ENCODE measurements at regions not wholly inside any gene's neighbourhood (a gene's known extent, or its start where the extent isn't known, plus 50 kb on each side); places are given as distances from the start of the nearest gene placed in this dataset.

GRCh38 chr4:156413239-156414135 is 459.8 kb upstream of the CTSO start:
- TF ChIP-seq CEBPB (IDR thresholded peaks at IDR 0.05; ENCODE audit: low read depth, low read length) (no peak), FOS (IDR thresholded peaks at IDR 0.05; ENCODE audit: low read depth, low read length) (no peak)
- H3K9ac ChIP-seq (ENCODE audit: low read depth, low read length) = no peak overlapping the region
- ChIA-PET POLR2A (ENCODE audit: unreplicated experiment) (no interaction called here), CTCF (no interaction called here)
- H2BK15ac ChIP-seq (ENCODE audit: low read depth, low read length) = no peak overlapping the region
- no peak overlapping the region for H4K91ac ChIP-seq (ENCODE audit: insufficient read depth, low read depth, low read length)
- no peak overlapping the region for H2BK5ac ChIP-seq (ENCODE audit: low read depth, low read length, poor library complexity, severe bottlenecking)
- no peak overlapping the region; the same call in 1 of the 2 replicates for H3K14ac ChIP-seq (replicated peaks; ENCODE audit: low read depth, low read length)
- H2AK9ac ChIP-seq (replicated peaks; ENCODE audit: low read depth, low read length, poor library complexity) = no peak overlapping the region
- no peaks in the 10 kb centered on the region for H4K20me1 ChIP-seq (ENCODE audit: insufficient read depth, low read length)
- DNase-seq (no peak), ATAC-seq (ENCODE audit: low read depth) (no peak)
- no peak overlapping the region for H3K4ac ChIP-seq (ENCODE audit: low read depth, low read length)
- H3K4me3 ChIP-seq (ENCODE audit: insufficient read depth, low read depth, low read length) = no peak overlapping the region
- H4K8ac ChIP-seq (ENCODE audit: low read depth in 2 of 2, low read length in 2 of 2) = no peak overlapping the region; a peak in 1 of 4 replicates
- no peak overlapping the region for H2AFZ ChIP-seq (replicated peaks; ENCODE audit: low read length, poor library complexity)
- no peaks in the 10 kb centered on the region for H3K79me1 ChIP-seq (ENCODE audit: low read depth in 1 of 2, low read length in 2 of 2)
- no peak overlapping the region for H2BK120ac ChIP-seq (ENCODE audit: low read depth, low read length)
- no peak overlapping the region for H3K56ac ChIP-seq (ENCODE audit: extremely low read depth, insufficient read depth, low read length)
- H3K9me3 ChIP-seq (ENCODE audit: control insufficient read depth, insufficient read depth, low read length) = peaks cover 2% of the 10 kb centered on the region; the same call in 1 of the 2 replicates
- H3K4me1 ChIP-seq (ENCODE audit: control insufficient read depth, insufficient read depth, low read length) = no peaks in the 10 kb centered on the region
- no peak overlapping the region for H3K27ac ChIP-seq (ENCODE audit: insufficient read depth, low read length)
- H3K23ac ChIP-seq (ENCODE audit: low read depth, low read length) = no peak overlapping the region
- H2BK20ac ChIP-seq (ENCODE audit: low read depth, low read length) = no peak overlapping the region
- H3K27me3 ChIP-seq (ENCODE audit: control insufficient read depth, insufficient read depth, low read length) = no peaks in the 10 kb centered on the region
- no peak overlapping the region; the same call in 1 of the 2 replicates for H3K18ac ChIP-seq (ENCODE audit: low read depth, low read length)
- no peak overlapping the region for H2AK5ac ChIP-seq (ENCODE audit: low read depth, low read length)
- no peaks in the 10 kb centered on the region for H3K36me3 ChIP-seq (ENCODE audit: control insufficient read depth, insufficient read depth, low read length)
- in situ Hi-C loops (cut with MboI; ENCODE audit: low sequenced_read_pairs) (no loop called here), intact Hi-C loops (cut with micrococcal nuclease) (no loop called here), dilution Hi-C loops (cut with HindIII; ENCODE audit: low sequenced_read_pairs, unreplicated experiment) (no loop called here)
- no CpG with 5 or more reads among the region's 3 CpGs for WGBS, 2 experiments (ENCODE audit: extremely low coverage in 2 of 2, insufficient read length in 1 of 2)
- 0 out of 2 replicates have a peak overlapping the region, but pooled peaks have one; percentile 32 for H4K5ac ChIP-seq (ENCODE audit: low read depth, low read length)
- H3K4me2 ChIP-seq (ENCODE audit: low read depth, low read length) = no peak overlapping the region
- H3K9me1 ChIP-seq (ENCODE audit: insufficient read depth, low read length) = no peaks in the 10 kb centered on the region
- no TSS peak for BruUV-seq (replicated peaks)
